GM12878 (cell line): ENCODE measurements at regions not wholly inside any gene's neighbourhood (a gene's known extent, or its start where the extent isn't known, plus 50 kb on each side); places are given as distances from the start of the nearest gene placed in this dataset.

Experiments
- CHD1 ChIP-seq: IDR thresholded peaks from 2 replicates; pipeline ENCODE4 v1.6.1; 2012; ENCODE audit warnings: low read depth, low read length, improper control_type of control experiment
- CTCF ChIP-seq, 3 experiments: IDR thresholded peaks in 2 of 3; conservative IDR thresholded peaks in 1 of 3; 2 replicates each; pipeline ENCODE4 v1.5.1; 2011; ENCODE audit warnings: low read depth in 3 of 3, low read length in 3 of 3, mild to moderate bottlenecking in 3 of 3, control low read depth in 2 of 3, moderate library complexity in 2 of 3, inconsistent platforms in 1 of 3, mixed read lengths in 1 of 3; ENCODE audit not compliant: control insufficient read depth in 2 of 3, insufficient read depth in 1 of 3; ENCODE audit errors: extremely low read depth in 1 of 3
- EP300 ChIP-seq, 2 experiments: fragments of 150-350 bp in 1 of 2; IDR thresholded peaks; 2 replicates each; pipeline ENCODE4 v1.6.1; 2011 to 2012; ENCODE audit warnings: low read depth in 2 of 2, low read length in 2 of 2, borderline replicate concordance in 1 of 2, improper control_type of control experiment in 1 of 2, inconsistent platforms in 1 of 2; ENCODE audit not compliant: control insufficient read depth in 1 of 2

- TF ChIP-seq EP300 (IDR thresholded peaks at IDR 0.05; ENCODE audit: borderline replicate concordance in 1 of 2, control insufficient read depth in 1 of 2, low read depth in 2 of 2, low read length in 2 of 2): no peak
- TF ChIP-seq CTCF (IDR thresholded peaks at IDR 0.05 in 2 of 3, conservative IDR thresholded peaks at IDR 0.05 in 1 of 3; ENCODE audit: control insufficient read depth in 2 of 3, extremely low read depth in 1 of 3, insufficient read depth in 1 of 3, low read depth in 3 of 3, low read length in 3 of 3): no peak
- no peak for TF ChIP-seq CHD1
Measured at GRCh38 chr10:4306871-4307270, 519.1 kb upstream of the AKR1E2 start.
